Panc1 (cell line): ENCODE measurements at regions not wholly inside any gene's neighbourhood (a gene's known extent, or its start where the extent isn't known, plus 50 kb on each side); places are given as distances from the start of the nearest gene placed in this dataset.

Experiments
- ATAC-seq: fragments of 200-7000 bp; cut with Tn5 transposase; 2 replicates; pipeline ENCODE4 v1.9.1; 2020; ENCODE audit warnings: mild to moderate bottlenecking, moderate library complexity
- BruUV-seq: library from RNA; stranded (reverse); fragments of 400-500 nt; replicated peaks from 2 replicates; lab custom pipeline; 2021; lab: Mats Ljungman, UMichigan
- CTCF ChIA-PET: fragments of 300-600 bp; sonication (Branson Sonifier 250); formaldehyde crosslinking; loops from one replicate; lab custom pipeline; 2022; ENCODE audit warnings: antibody characterized with exemption; lab: Charles Lee
- POLR2A ChIA-PET: fragments of 300-600 bp; sonication (Branson Sonifier 250); formaldehyde crosslinking; loops from one replicate; lab custom pipeline; 2022; ENCODE audit warnings: antibody characterized with exemption; lab: Charles Lee
- DNase-seq: peaks from one replicate; pipeline ENCODE4 v3.0.0-alpha.2; 2010; ENCODE audit warnings: low read depth, low spot score
- H3K27ac ChIP-seq: 2 replicates; pipeline ENCODE4 v1.5.1; 2011; ENCODE audit warnings: mild to moderate bottlenecking, low read length, inconsistent platforms
- H3K27me3 ChIP-seq: fragments of 200-500 bp; sonication (Bioruptor generic); 2 replicates; pipeline ENCODE4 v1.6.0; 2014; ENCODE audit warnings: low read length, inconsistent platforms; ENCODE audit not compliant: control insufficient read depth, insufficient read depth
- H3K36me3 ChIP-seq: fragments of 200-500 bp; sonication (Bioruptor generic); 2 replicates; pipeline ENCODE4 v1.5.1; 2014; ENCODE audit warnings: inconsistent platforms, mild to moderate bottlenecking, low read length, moderate library complexity; ENCODE audit not compliant: control insufficient read depth, insufficient read depth
- H3K4me1 ChIP-seq: 2 replicates; pipeline ENCODE4 v1.5.1; 2011; ENCODE audit warnings: inconsistent platforms, mild to moderate bottlenecking, low read length, moderate library complexity; ENCODE audit not compliant: control insufficient read depth, insufficient read depth
- H3K4me3 ChIP-seq, 2 experiments: 2 replicates each; pipeline ENCODE4 v1.5.1; 2011 to 2012; ENCODE audit warnings: low read depth in 2 of 2, low read length in 2 of 2, mild to moderate bottlenecking in 2 of 2, inconsistent platforms in 1 of 2, moderate library complexity in 1 of 2
- H3K9me3 ChIP-seq: fragments of 200-500 bp; sonication (Bioruptor generic); 2 replicates; pipeline ENCODE4 v1.5.1; 2014; ENCODE audit warnings: low read depth, mild to moderate bottlenecking, inconsistent platforms, low read length, moderate library complexity; ENCODE audit not compliant: control insufficient read depth, insufficient read depth
- POLR2AphosphoS5 ChIP-seq: IDR thresholded peaks from 2 replicates; pipeline ENCODE4 v1.6.1; 2012; ENCODE audit warnings: mild to moderate bottlenecking, low read depth, low read length, moderate library complexity
- REST ChIP-seq, 2 experiments: IDR thresholded peaks; 2 replicates each; pipeline ENCODE4 v1.6.1; 2011 to 2012; ENCODE audit warnings: low read depth in 2 of 2, control low read depth in 1 of 2, low read length in 1 of 2, mild to moderate bottlenecking in 1 of 2, moderate library complexity in 1 of 2; ENCODE audit not compliant: insufficient read depth in 1 of 2
- SIN3A ChIP-seq: IDR thresholded peaks from 2 replicates; pipeline ENCODE4 v1.6.1; 2012; ENCODE audit warnings: low read depth, mild to moderate bottlenecking, low read length, moderate library complexity, borderline replicate concordance; ENCODE audit not compliant: insufficient read depth
- TCF7L2 ChIP-seq: IDR thresholded peaks from 2 replicates; pipeline ENCODE4 v1.6.1; 2011; ENCODE audit warnings: mild to moderate bottlenecking, low read depth, low read length, inconsistent platforms
- in situ Hi-C: cut with HindIII; loops from 2 replicates; pipeline ENCODE4 v1.10.0; 2016; ENCODE audit warnings: low sequenced_read_pairs, low pct_unique_long_range_greater_than_20kb
- intact Hi-C: fragments of 100-400 bp; cut with micrococcal nuclease; formaldehyde crosslinking; loops from one replicate; pipeline ENCODE4 v1.10.0; 2022; ENCODE audit not compliant: unreplicated experiment
- TF ChIP-seq, protein P1 (sequence below): fragments of 450-650 bp; IDR thresholded peaks from 2 replicates; pipeline ENCODE4 v1.5.1; 2017; ENCODE audit warnings: mild to moderate bottlenecking

DNA sequence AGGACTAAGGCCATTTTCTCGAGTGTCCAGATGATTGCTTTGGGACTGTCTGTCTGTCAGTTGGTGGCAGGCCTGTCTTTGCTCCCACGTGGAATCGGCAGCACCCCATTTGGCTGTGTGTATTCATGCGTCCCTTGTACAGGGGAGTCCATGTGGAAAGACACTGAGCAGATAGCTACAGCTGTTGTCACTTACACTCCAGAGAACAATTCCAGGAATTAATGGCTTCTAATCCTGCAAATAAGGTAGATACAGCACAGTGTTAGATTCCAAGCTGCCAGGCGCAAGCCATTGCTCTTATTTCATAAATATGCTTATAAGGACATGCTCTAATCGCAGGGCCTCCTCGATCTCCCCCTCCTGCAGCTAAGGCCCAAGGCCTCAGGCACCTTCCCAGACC lies 208.8 kb downstream of the VRK1 start:
- no TSS peak for BruUV-seq

DNA sequence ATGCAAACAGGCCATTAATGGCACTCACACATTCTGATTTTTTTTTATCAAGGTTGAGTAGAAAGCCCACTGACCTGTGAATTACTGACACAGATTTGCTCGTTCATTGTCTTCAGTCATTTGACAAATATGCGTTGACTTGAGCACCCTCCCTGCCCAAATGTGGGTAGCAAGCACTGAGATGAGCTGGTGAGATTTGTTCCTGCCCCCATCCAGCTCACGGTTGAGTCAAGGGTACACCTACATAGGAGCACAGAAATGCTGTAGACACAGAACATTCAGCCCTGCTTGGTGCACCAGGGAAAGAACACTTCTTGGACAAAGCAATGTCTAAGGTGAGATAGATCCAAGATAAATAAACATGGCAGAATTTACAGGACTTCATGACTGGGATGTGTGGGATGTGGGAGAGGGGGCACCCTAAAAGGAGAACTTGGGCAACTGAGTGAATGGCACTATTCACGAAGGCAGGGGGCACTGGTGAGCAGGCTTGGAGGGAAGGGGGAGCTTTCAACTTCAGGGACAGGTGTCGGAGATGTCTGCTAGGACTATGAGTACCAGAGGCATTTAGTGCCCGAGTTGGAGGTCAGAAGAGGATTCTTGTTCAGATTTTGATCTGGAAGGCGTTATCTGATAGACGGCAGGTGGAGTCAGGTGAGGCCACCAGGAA lies 213.4 kb downstream of the VRK1 start:
- in situ Hi-C loops, result no loop called here
- ChIA-PET CTCF (interaction anchor here (0.7 kb wide), 1 partner anchor 29 kb away, joined by 3 read pairs; no protein-coding TSS in a partner anchor), POLR2A (no interaction called here)
- DNase-seq (no peak), ATAC-seq (no peak)
- no peaks in the 10 kb centered on the region for H3K36me3 ChIP-seq
- H3K27ac ChIP-seq, result no peak overlapping the region
- no peak overlapping the region for H3K4me3 ChIP-seq
- H3K9me3 ChIP-seq, result no peaks in the 10 kb centered on the region
- no peak for TF ChIP-seq SIN3A
- no peak for TF ChIP-seq TCF7L2
- TF ChIP-seq, protein P1, sequence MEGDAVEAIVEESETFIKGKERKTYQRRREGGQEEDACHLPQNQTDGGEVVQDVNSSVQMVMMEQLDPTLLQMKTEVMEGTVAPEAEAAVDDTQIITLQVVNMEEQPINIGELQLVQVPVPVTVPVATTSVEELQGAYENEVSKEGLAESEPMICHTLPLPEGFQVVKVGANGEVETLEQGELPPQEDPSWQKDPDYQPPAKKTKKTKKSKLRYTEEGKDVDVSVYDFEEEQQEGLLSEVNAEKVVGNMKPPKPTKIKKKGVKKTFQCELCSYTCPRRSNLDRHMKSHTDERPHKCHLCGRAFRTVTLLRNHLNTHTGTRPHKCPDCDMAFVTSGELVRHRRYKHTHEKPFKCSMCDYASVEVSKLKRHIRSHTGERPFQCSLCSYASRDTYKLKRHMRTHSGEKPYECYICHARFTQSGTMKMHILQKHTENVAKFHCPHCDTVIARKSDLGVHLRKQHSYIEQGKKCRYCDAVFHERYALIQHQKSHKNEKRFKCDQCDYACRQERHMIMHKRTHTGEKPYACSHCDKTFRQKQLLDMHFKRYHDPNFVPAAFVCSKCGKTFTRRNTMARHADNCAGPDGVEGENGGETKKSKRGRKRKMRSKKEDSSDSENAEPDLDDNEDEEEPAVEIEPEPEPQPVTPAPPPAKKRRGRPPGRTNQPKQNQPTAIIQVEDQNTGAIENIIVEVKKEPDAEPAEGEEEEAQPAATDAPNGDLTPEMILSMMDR, result no peak
- TF ChIP-seq REST (IDR thresholded peaks at IDR 0.05; ENCODE audit: insufficient read depth in 1 of 2, low read depth in 2 of 2, low read length in 1 of 2), result no peak
- no peak for TF ChIP-seq POLR2AphosphoS5
- no peaks in the 10 kb centered on the region for H3K27me3 ChIP-seq
- BruUV-seq, result no TSS peak
- intact Hi-C loops, result no loop called here
- H3K4me1 ChIP-seq, result no peaks in the 10 kb centered on the region

More for the DNA sequence above, 208.8 kb downstream of the VRK1 start:
- in situ Hi-C loops, result no loop called here
- ATAC-seq, result no peak
- DNase-seq, result no peak
- H3K4me3 ChIP-seq, result no peak overlapping the region
- no peaks in the 10 kb centered on the region for H3K4me1 ChIP-seq
- no peak overlapping the region for H3K27ac ChIP-seq
- no peaks in the 10 kb centered on the region for H3K27me3 ChIP-seq
- H3K36me3 ChIP-seq, result no peaks in the 10 kb centered on the region
- TF ChIP-seq SIN3A, result no peak
- TF ChIP-seq POLR2AphosphoS5, result no peak
- TF ChIP-seq REST (IDR thresholded peaks at IDR 0.05; ENCODE audit: insufficient read depth in 1 of 2, low read depth in 2 of 2, low read length in 1 of 2), result no peak
- TF ChIP-seq, protein P1, result no peak
- no peak for TF ChIP-seq TCF7L2
- POLR2A ChIA-PET, result no interaction called here
- CTCF ChIA-PET, result no interaction called here
- H3K9me3 ChIP-seq, result no peaks in the 10 kb centered on the region
- intact Hi-C loops, result no loop called here
